Endometrium (tissue), 2 donors: ENCODE measurements at regions not wholly inside any gene's neighbourhood (a gene's known extent, or its start where the extent isn't known, plus 50 kb on each side); places are given as distances from the start of the nearest gene placed in this dataset.
"Not testable (repeated sequence)": the region's sequence is repeated elsewhere in the genome, so short reads cannot be mapped to it uniquely, and the experiment has no call there.

Experiments used
- FAIRE-seq: peaks from 2 replicates; lab custom pipeline; 2012; peaks lifted over from hg19 to GRCh38; lab: Jason Lieb, UNC
- donor health status: control.
- donor health status: control.

- FAIRE-seq = peak; percentile 98
Observed at GRCh38 chr2:176979981-176980710, 232.4 kb upstream of the HNRNPA3 start.

GRCh38 chr2:176984987-176985386, 227.6 kb upstream of the HNRNPA3 start:
- FAIRE-seq = no peak

- FAIRE-seq = no peak
Observed at GRCh38 chr2:176985871-176986270, 226.7 kb upstream of the HNRNPA3 start.

GRCh38 chr2:176986487-176986886, 226.1 kb upstream of the HNRNPA3 start:
- FAIRE-seq = no peak

- no peak for FAIRE-seq
Observed at GRCh38 chr2:176991411-176991810, 221.2 kb upstream of the HNRNPA3 start.

- no peak for FAIRE-seq
Observed at GRCh38 chr2:176997074-176997791, 215.4 kb upstream of the HNRNPA3 start.

- FAIRE-seq = no peak
Observed at GRCh38 chr2:176997792-176998169, 214.8 kb upstream of the HNRNPA3 start.

- peak; percentile 59 for FAIRE-seq
Observed at GRCh38 chr2:176999301-176999700, 213.3 kb upstream of the HNRNPA3 start.

- FAIRE-seq = no peak
Observed at GRCh38 chr2:177000061-177000714, 212.4 kb upstream of the HNRNPA3 start.

GRCh38 chr2:177000715-177001072, 211.9 kb upstream of the HNRNPA3 start:
- no peak for FAIRE-seq

GRCh38 chr2:177001334-177001733, 211.3 kb upstream of the HNRNPA3 start:
- no peak for FAIRE-seq

GRCh38 chr2:177002983-177003382, 209.6 kb upstream of the HNRNPA3 start:
- no peak for FAIRE-seq

- FAIRE-seq = not testable (repeated sequence)
Observed at GRCh38 chr2:177007726-177008125, 204.9 kb upstream of the HNRNPA3 start.

GRCh38 chr2:177008662-177009061, 203.9 kb upstream of the HNRNPA3 start:
- not testable (repeated sequence) for FAIRE-seq

- FAIRE-seq = no peak
Observed at GRCh38 chr2:177010146-177010545, 202.4 kb upstream of the HNRNPA3 start.

- no peak for FAIRE-seq
Observed at GRCh38 chr2:177010861-177011260, 201.7 kb upstream of the HNRNPA3 start.

GRCh38 chr2:177014946-177015345, 197.6 kb upstream of the HNRNPA3 start:
- no peak for FAIRE-seq

- FAIRE-seq = no peak
Observed at GRCh38 chr2:177015356-177015923, 197.2 kb upstream of the HNRNPA3 start.

- FAIRE-seq = no peak
Observed at GRCh38 chr2:177020524-177021119, 192.0 kb upstream of the HNRNPA3 start.

GRCh38 chr2:177021706-177022343, 190.8 kb upstream of the HNRNPA3 start:
- peak; percentile 99 for FAIRE-seq

GRCh38 chr2:177024765-177025164, 187.8 kb upstream of the HNRNPA3 start:
- FAIRE-seq = no peak

- FAIRE-seq = no peak
Observed at GRCh38 chr2:177026253-177026652, 186.3 kb upstream of the HNRNPA3 start.
